GM19468 (cell line): ENCODE measurements at regions not wholly inside any gene's neighbourhood (a gene's known extent, or its start where the extent isn't known, plus 50 kb on each side); places are given as distances from the start of the nearest gene placed in this dataset.
"Not testable (repeated sequence)": the region's sequence is repeated elsewhere in the genome, so short reads cannot be mapped to it uniquely, and the experiment has no call there.

Experiments used
- ATAC-seq: cut with Tn5 transposase; IDR thresholded peaks from one replicate; pipeline ENCODE4 v1.9.1; 2021; ENCODE audit warnings: mild to moderate bottlenecking, moderate library complexity, moderate number of reproducible peaks; ENCODE audit not compliant: unreplicated experiment; ENCODE audit errors: extremely low read depth

DNA sequence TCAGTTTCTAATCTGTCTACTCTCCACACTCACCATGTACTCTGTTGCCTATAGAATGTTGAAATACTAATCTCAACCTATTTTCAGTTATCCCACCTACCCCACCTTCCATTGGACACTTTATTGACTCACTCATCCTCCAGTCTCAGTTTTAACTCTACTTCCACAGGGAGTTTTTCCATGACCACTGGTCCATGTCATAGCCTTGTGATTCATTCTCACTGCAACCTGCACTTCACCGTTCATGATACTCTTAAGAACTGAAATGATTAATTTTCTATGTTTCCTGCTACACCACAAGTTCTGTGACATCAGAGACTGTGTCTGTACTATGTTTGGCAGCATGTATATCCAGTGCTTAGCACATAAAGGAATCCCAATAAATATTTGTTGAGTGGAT, 122.8 kb upstream of the HSF2 start:
- no peak for ATAC-seq

GRCh38 chr6:122280105-122281021, 119.1 kb upstream of the HSF2 start:
- not testable (repeated sequence) for ATAC-seq

GRCh38 chr6:122283884-122284283, 115.6 kb upstream of the HSF2 start:
- no peak for ATAC-seq

GRCh38 chr6:122284848-122285247, 114.6 kb upstream of the HSF2 start:
- no peak for ATAC-seq

DNA sequence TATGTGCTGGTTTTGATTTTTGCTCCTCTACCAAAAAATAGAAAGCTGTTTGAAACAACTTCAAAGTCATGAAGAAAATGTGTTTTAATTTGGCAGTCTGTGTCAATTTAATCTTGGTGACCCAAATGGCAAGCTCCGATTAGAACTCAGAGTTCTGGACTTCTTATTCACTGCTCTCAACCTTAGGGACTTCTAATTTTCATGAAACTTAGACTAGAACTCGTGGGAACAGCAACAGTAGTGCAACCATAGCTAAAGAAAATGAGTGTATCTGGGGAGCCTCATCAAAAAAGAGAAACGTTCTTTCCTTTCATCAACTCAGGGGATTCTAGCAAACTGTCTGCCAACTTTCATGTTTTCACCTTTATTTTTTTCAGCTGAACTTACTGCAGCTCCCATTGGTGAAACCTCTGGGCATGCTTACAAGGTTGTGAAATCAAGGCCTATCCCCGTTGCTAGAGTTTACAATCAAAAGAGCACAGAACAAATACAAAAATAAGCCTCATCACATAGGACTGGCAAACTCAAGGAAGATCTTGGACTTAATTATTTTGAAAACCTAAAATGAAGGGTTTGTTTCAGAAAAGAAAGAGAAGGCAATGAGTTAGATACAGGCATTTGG, 114.0 kb upstream of the HSF2 start:
- no peak for ATAC-seq

DNA sequence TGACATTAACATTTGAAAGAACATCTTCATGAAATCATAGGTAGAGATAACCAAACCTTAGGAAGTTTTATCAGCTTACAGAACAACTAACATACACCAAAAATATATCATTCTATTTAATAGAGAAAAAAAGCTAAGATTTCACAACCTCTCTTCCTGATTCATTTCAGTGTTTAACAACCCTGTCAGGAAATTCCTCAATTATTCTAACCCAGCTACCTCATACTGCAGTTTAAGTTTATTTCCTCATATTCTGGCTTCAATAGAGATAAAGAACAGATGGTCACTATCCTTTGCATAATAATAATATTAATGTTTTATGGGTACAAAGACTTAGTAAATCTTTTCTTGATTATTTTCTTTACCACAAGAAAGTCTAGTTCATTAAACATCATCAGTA, 112.9 kb upstream of the HSF2 start:
- ATAC-seq, result no peak

GRCh38 chr6:122289762-122290539, 109.5 kb upstream of the HSF2 start:
- no peak for ATAC-seq

DNA sequence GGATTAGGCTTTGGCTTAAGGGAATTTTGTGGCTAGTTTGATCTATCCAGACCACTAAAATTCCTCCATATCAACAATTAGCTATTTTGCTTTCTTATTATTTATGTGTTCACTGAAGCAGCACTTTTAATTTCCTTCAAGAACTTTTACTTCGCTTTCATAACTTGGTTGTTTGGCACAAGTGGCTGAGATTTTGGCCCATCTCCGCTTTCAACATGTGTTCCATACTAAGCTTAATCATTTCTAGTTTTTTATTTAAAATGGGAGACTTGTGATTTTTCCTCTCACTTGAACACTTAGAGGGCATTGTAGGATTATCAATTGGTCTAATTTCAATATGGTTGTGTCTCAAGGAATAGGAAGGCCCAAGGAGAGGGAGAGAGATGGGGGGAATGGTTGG, 102.4 kb upstream of the HSF2 start:
- ATAC-seq, result no peak

- no peak for ATAC-seq
Observed at GRCh38 chr6:122302067-122302466, 97.4 kb upstream of the HSF2 start.

DNA sequence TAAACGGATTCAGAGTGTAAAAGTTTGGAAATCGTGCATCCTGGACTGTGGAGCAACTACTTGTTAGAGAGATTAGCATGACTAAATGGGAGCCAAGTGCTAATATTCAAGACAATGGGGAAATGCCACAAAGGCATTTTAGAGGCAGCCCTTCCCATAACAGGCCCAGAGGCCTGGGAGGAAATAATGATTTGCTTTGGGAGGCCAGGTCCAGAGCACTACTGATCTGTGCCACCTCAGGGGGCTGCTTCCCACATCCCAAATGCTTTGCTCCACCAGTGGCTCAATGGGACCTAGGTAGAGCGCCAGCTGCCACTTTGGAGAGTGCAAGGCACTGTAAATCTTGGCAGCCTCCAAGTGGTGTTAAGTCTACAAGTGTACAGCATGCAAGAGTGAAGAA, 91.9 kb upstream of the HSF2 start:
- no peak for ATAC-seq

DNA sequence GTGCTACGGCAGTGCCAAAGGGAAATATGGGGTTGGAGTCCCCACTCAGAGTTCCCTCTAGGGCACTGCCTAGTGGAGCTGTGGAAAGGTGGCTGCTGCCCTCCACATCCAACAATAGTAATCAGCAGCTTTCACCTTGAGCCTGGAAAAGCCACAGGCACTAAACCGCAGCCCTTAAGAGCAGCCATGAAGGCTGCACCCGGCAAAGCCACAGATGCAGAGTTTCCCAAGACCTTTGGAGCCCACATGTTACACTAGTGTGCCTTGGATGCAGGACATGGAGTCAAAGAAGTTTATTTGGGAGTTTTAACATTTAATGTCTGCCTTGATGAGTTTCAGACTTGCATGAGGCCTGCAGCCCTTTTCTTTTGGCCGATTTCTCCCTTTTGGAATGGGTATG, 91.4 kb upstream of the HSF2 start:
- ATAC-seq, result no peak

- no peak for ATAC-seq
Observed at GRCh38 chr6:122315842-122316241, 83.6 kb upstream of the HSF2 start.

DNA sequence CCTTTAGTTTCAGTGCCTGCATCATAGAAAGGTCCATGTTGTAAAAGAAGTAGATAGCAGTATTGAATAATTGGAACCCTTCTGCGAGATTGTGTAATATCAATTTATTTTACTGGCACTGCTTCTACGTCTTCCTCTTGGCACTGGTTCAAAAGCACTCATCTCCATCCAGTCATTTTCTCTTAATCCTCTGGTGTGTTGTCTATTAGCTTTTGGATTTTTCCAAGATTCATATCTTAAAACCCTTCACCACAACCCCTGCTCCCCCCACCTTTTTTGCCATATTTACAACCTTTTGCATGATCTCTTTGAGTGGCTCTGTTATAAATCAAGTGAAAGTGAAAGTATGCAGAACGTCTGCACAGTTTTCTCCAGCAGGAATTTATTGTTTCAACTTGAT, 76.6 kb upstream of the HSF2 start:
- ATAC-seq, result no peak

DNA sequence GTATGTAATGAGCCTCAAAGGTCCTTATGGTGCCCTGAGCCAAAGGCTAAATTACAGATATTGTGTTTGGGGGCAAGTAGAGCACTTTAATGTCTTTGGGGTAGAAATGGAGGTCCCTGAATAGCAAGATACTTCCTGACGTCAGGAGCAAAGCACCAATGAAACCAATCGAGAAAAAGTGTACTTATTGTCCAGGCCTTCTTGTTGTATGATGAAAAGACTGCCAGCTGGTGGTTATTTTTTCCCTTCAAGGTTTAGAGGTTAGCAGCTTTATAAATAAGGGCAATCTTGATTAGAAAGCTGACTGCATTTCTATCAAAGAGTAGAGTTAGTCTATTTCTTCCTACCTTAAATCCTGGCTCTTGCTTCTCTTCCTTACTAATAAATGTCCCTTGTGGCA, 76.1 kb upstream of the HSF2 start:
- no peak for ATAC-seq

DNA sequence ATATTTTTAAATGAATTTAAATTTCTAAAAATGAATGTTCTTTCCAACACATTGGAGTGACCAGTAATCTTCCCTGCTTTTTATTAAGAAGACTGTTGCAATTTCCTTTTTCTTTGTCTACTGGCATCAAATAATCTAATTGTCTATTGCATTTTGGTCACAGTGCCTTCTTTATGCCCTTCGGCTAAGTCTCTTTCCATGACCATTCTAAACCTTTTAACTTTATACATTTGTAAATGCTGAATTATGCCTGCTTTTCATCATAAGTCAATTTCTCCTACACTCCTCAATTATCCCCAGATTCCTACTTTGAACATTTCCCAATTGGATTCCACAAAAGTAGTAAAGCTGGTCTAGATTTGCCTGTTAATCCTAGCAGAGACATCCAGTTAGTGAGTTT, 69.1 kb upstream of the HSF2 start:
- ATAC-seq, result no peak

- no peak for ATAC-seq
Observed at GRCh38 chr6:122337645-122338044, 61.8 kb upstream of the HSF2 start.

- ATAC-seq, result no peak
Observed at GRCh38 chr6:122339661-122340060, 59.8 kb upstream of the HSF2 start.

DNA sequence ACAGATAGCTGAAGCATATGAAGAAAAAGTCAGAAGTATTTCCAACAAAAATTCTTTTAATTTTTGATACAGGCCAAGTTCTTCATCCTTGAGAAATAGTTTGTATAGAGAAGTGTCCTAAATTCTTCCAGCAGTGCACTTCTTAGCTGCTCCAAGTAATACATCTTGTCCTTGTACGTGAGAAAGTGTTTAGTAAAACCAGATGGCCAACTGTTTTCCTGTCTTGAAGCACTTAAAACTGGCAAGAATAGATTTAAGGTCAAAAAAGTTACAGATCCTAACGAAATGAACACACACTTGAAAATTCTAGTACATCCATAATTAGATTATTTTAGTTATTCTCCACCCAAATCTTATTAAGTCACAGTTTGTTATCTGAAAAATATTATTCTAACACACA, 52.2 kb upstream of the HSF2 start:
- no peak for ATAC-seq

- no peak for ATAC-seq
Observed at GRCh38 chr6:122347751-122348150, 51.7 kb upstream of the HSF2 start.
